MCF 10A (cell line): ENCODE measurements at regions not wholly inside any gene's neighbourhood (a gene's known extent, or its start where the extent isn't known, plus 50 kb on each side); places are given as distances from the start of the nearest gene placed in this dataset.
A peak's percentile ranks its signal among the peaks of the same experiment; 100 is the strongest.

ENCODE experiments used
- BruUV-seq: library from RNA; stranded (reverse); fragments of 400-500 nt; replicated peaks from 2 replicates; lab custom pipeline; 2021; lab: Mats Ljungman, UMichigan
- CTCF ChIA-PET: fragments of 300-600 bp; sonication (Branson Sonifier 250); formaldehyde crosslinking; extraction: SDS; loops from one replicate; lab custom pipeline; 2021; ENCODE audit warnings: antibody characterized with exemption, inconsistent platforms; lab: Yijun Ruan, JAX
- POLR2A ChIA-PET: fragments of 300-600, 350-650 bp; sonication (Branson Sonifier 250); formaldehyde crosslinking; extraction: SDS; loops from one replicate; lab custom pipeline; 2020; ENCODE audit warnings: antibody characterized with exemption, inconsistent platforms; lab: Yijun Ruan, JAX
- DNase-seq: peaks from one replicate; pipeline ENCODE4 v3.0.0-alpha.2; 2018; ENCODE audit not compliant: unreplicated experiment
- H3K27ac Mint-ChIP-seq: one replicate; pipeline ENCODE4 v1.8.0; 2022; ENCODE audit warnings: mild to moderate bottlenecking, low read depth, mixed read lengths; ENCODE audit not compliant: unreplicated experiment
- H3K27me3 Mint-ChIP-seq: one replicate; pipeline ENCODE4 v1.8.0; 2022; ENCODE audit warnings: mixed read lengths; ENCODE audit not compliant: insufficient read depth, unreplicated experiment
- H3K36me3 Mint-ChIP-seq: one replicate; pipeline ENCODE4 v1.8.0; 2022; ENCODE audit warnings: mild to moderate bottlenecking, moderate library complexity, mixed read lengths; ENCODE audit not compliant: insufficient read depth, unreplicated experiment
- H3K4me1 Mint-ChIP-seq: one replicate; pipeline ENCODE4 v1.8.0; 2022; ENCODE audit warnings: mixed read lengths; ENCODE audit not compliant: insufficient read depth, unreplicated experiment
- H3K4me3 Mint-ChIP-seq: one replicate; pipeline ENCODE4 v1.8.0; 2022; ENCODE audit warnings: mild to moderate bottlenecking, moderate library complexity, mixed read lengths; ENCODE audit not compliant: unreplicated experiment
- H3K9me3 Mint-ChIP-seq: one replicate; pipeline ENCODE4 v1.8.0; 2022; ENCODE audit warnings: mixed read lengths; ENCODE audit not compliant: unreplicated experiment
- CTCF ChIP-seq: fragments of 200-600 bp; IDR thresholded peaks from one replicate; pipeline ENCODE4 v1.8.0; 2022; ENCODE audit warnings: antibody characterized with exemption, mild to moderate bottlenecking; ENCODE audit not compliant: unreplicated experiment
- intact Hi-C: fragments of 100-400 bp; cut with micrococcal nuclease; formaldehyde crosslinking; loops from 2 replicates; pipeline ENCODE4 v1.14.1; 2022

- Mint-ChIP-seq H3K27ac (no peak overlapping the region), H3K9me3 (no peaks in the 10 kb centered on the region), H3K4me1 (peaks cover 11% of the 10 kb centered on the region), H3K4me3 (no peak overlapping the region), H3K27me3 (no peaks in the 10 kb centered on the region), H3K36me3 (no peaks in the 10 kb centered on the region)
- ChIA-PET CTCF (interaction anchor here (1.4 kb wide), 1 partner anchor 33 kb away, joined by 3 read pairs; no protein-coding TSS in a partner anchor), POLR2A (no interaction called here)
- no peak for TF ChIP-seq CTCF
- no peak for DNase-seq
- intact Hi-C loops = no loop called here
- BruUV-seq = no TSS peak
Measured at GRCh38 chr15:31834654-31835053, 195.7 kb upstream of the CHRNA7 start.

- Mint-ChIP-seq H3K9me3 (no peaks in the 10 kb centered on the region), H3K36me3 (no peaks in the 10 kb centered on the region), H3K4me3 (no peak overlapping the region), H3K4me1 (peaks cover 12% of the 10 kb centered on the region), H3K27ac (no peak overlapping the region), H3K27me3 (no peaks in the 10 kb centered on the region)
- ChIA-PET POLR2A (no interaction called here), CTCF (no interaction called here)
- TF ChIP-seq CTCF = no peak
- intact Hi-C loops = no loop called here
- no TSS peak for BruUV-seq
- no peak for DNase-seq
Measured at GRCh38 chr15:31839388-31839787, 190.9 kb upstream of the CHRNA7 start.

GRCh38 chr15:31840849-31841476 is 189.4 kb upstream of the CHRNA7 start:
- intact Hi-C loops = no loop called here
- TF ChIP-seq CTCF = no peak
- H3K36me3 Mint-ChIP-seq = no peaks in the 10 kb centered on the region
- no peaks in the 10 kb centered on the region for H3K27me3 Mint-ChIP-seq
- peak; percentile 60 for DNase-seq
- peak overlapping the region; percentile 19 for H3K4me3 Mint-ChIP-seq
- H3K27ac Mint-ChIP-seq = no peak overlapping the region
- no TSS peak for BruUV-seq
- H3K4me1 Mint-ChIP-seq = peaks cover 12% of the 10 kb centered on the region
- ChIA-PET CTCF (interaction anchor here (1.3 kb wide), 1 partner anchor 26 kb away, joined by 3 read pairs; no protein-coding TSS in a partner anchor), POLR2A (no interaction called here)
- no peaks in the 10 kb centered on the region for H3K9me3 Mint-ChIP-seq

- BruUV-seq = no TSS peak
Measured at GRCh38 chr15:31842532-31843195, 187.7 kb upstream of the CHRNA7 start.

More at GRCh38 chr15:31842532-31843195, 187.7 kb upstream of the CHRNA7 start:
- no peak for TF ChIP-seq CTCF
- intact Hi-C loops = no loop called here
- POLR2A ChIA-PET = no interaction called here
- no peak overlapping the region for H3K4me3 Mint-ChIP-seq
- H3K27ac Mint-ChIP-seq = no peak overlapping the region
- peaks cover 12% of the 10 kb centered on the region for H3K4me1 Mint-ChIP-seq
- no peaks in the 10 kb centered on the region for H3K36me3 Mint-ChIP-seq
- no peak for DNase-seq
- no peaks in the 10 kb centered on the region for H3K9me3 Mint-ChIP-seq
- H3K27me3 Mint-ChIP-seq = no peaks in the 10 kb centered on the region
- CTCF ChIA-PET = no interaction called here
